ENCODE measurements at regions not wholly inside any gene's neighbourhood (a gene's known extent, or its start where the extent isn't known, plus 50 kb on each side); places are given as distances from the start of the nearest gene placed in this dataset.
"Not testable (repeated sequence)": the region's sequence is repeated elsewhere in the genome, so short reads cannot be mapped to it uniquely, and the experiment has no call there.

DNA sequence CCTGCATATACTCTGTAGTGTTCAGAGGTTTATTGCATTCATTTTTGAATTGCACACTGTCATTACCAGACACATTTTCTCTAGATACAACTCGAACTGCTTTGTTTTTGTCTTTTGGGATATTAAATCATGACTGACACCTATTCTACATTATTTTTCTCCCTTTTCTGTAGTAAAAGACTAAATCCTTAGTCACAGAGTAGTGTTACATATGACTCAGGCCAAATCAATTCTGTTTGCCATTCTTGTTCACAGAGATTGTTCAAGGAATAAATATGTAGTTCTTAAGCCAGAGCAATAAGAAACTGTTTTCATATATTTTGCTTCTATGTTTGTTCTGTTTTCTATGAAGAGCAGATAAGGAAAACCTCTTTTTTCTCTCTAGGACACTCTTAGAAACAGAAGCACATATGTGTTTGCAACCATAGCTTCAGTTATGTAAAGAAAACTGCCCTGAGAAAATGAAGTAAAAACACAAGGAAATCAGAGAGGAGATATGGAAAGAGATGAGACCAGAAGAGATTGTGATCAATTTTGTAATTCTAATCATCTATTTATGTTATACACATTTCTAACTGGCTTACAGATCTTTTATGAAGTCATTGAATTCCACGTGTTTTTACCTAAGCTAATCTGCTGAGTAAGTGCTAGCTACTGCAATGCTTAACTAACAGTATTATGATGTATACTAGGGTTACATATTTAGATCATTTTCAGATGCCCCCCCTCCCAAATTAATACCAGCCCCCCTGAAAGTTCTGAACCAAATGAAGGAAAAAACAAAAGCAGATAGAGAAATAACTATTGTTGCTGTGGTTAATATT, 1995.6 kb upstream of the CDH6 start:
- Histone ChIP-seq H3K4me2 (ENCODE audit: insufficient read depth, low read length) (no peak overlapping the region), H3K9ac (ENCODE audit: low read depth, low read length) (no peak overlapping the region), H3K27ac (ENCODE audit: low read length) (no peak overlapping the region), H3K4me1 (ENCODE audit: insufficient read depth, low read length) (no peaks in the 10 kb centered on the region), H3K36me3 (ENCODE audit: insufficient read depth, low read length) (no peaks in the 10 kb centered on the region), H3K9me3 (ENCODE audit: insufficient read depth, low read length, severe bottlenecking) (no peaks in the 10 kb centered on the region), H3K4me3 (ENCODE audit: low read depth in 1 of 2, low read length in 2 of 2) (no peak overlapping the region), H2AFZ (ENCODE audit: low read depth, low read length) (no peak overlapping the region), H4K20me1 (ENCODE audit: insufficient read depth, low read length) (no peaks in the 10 kb centered on the region), H3K27me3 (ENCODE audit: insufficient read depth, low read length, poor library complexity) (no peaks in the 10 kb centered on the region), H3K79me2 (ENCODE audit: insufficient read depth, low read length) (no peaks in the 10 kb centered on the region)
- no peak for TF ChIP-seq EZH2 (IDR thresholded peaks at IDR 0.05; ENCODE audit: borderline replicate concordance, low read depth, low read length, severe bottlenecking)
- TF ChIP-seq, protein P1, sequence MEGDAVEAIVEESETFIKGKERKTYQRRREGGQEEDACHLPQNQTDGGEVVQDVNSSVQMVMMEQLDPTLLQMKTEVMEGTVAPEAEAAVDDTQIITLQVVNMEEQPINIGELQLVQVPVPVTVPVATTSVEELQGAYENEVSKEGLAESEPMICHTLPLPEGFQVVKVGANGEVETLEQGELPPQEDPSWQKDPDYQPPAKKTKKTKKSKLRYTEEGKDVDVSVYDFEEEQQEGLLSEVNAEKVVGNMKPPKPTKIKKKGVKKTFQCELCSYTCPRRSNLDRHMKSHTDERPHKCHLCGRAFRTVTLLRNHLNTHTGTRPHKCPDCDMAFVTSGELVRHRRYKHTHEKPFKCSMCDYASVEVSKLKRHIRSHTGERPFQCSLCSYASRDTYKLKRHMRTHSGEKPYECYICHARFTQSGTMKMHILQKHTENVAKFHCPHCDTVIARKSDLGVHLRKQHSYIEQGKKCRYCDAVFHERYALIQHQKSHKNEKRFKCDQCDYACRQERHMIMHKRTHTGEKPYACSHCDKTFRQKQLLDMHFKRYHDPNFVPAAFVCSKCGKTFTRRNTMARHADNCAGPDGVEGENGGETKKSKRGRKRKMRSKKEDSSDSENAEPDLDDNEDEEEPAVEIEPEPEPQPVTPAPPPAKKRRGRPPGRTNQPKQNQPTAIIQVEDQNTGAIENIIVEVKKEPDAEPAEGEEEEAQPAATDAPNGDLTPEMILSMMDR (IDR thresholded peaks at IDR 0.05; ENCODE audit: borderline replicate concordance, extremely low read depth, low read length, poor library complexity, severe bottlenecking) = no peak
- DNase-seq = no peak
- ATAC-seq (ENCODE audit: insufficient read depth, low read depth) = no peak

DNA sequence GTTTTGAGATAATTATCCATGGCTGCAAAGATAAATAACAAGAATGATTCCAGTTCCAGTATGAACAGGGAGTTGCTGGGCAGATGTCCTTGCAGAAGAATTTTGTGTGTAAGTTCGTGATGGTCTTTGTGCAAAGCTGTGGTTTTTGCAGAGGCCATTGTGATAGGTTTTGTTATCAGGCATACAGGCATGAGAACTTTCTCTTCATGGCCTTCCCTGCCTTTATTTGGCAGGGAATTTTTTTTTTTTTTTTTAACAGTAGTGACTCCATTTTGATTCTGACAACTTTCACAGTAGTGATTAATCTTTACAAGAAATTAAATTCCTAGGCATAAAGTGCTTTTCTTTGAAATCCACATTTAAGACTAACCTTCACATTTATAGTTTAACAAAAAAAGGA, 1999.5 kb upstream of the CDH6 start:
- Histone ChIP-seq H3K4me3 (ENCODE audit: low read depth in 1 of 2, low read length in 2 of 2) (no peak overlapping the region), H2AFZ (ENCODE audit: low read depth, low read length) (no peak overlapping the region), H3K27me3 (ENCODE audit: insufficient read depth, low read length, poor library complexity) (no peaks in the 10 kb centered on the region)

DNA sequence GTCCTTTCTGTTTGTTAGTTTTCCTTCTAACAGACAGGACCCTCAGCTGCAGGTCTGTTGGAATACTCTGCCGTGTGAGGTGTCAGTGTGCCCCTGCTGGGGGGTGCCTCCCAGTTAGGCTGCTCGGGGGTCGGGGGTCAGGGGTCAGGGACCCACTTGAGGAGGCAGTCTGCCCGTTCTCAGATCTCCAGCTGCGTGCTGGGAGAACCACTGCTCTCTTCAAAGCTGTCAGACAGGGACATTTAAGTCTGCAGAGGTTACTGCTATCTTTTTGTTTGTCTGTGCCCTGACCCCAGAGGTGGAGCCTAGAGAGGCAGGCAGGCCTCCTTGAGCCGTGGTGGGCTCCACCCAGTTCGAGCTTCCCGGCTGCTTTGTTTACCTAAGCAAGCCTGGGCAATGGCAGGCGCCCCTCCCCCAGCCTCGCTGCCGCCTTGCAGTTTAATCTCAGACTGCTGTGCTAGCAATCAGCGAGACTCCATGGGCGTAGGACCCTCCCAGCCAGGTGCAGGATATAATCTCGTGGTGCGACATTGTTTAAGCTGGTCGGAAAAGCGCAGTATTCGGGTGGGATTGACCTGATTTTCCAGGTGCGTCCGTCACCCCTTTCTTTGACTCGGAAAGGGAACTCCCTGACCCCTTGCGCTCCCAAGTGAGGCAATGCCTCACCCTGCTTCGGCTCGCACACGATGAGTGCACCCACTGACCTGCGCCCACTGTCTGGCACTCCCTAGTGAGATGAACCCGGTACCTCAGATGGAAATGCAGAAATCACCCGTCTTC, 2002.0 kb upstream of the CDH6 start:
- H3K9ac ChIP-seq (ENCODE audit: low read depth, low read length) = not testable (repeated sequence)

More for the DNA sequence above, 1999.5 kb upstream of the CDH6 start:
- Histone ChIP-seq H4K20me1 (ENCODE audit: insufficient read depth, low read length) (no peaks in the 10 kb centered on the region), H3K36me3 (ENCODE audit: insufficient read depth, low read length) (no peaks in the 10 kb centered on the region), H3K4me2 (ENCODE audit: insufficient read depth, low read length) (no peak overlapping the region), H3K79me2 (ENCODE audit: insufficient read depth, low read length) (no peaks in the 10 kb centered on the region), H3K4me1 (ENCODE audit: insufficient read depth, low read length) (no peaks in the 10 kb centered on the region), H3K9me3 (ENCODE audit: insufficient read depth, low read length, severe bottlenecking) (no peaks in the 10 kb centered on the region), H3K27ac (ENCODE audit: low read length) (no peak overlapping the region), H3K9ac (ENCODE audit: low read depth, low read length) (no peak overlapping the region)
- no peak for TF ChIP-seq EZH2 (IDR thresholded peaks at IDR 0.05; ENCODE audit: borderline replicate concordance, low read depth, low read length, severe bottlenecking)
- TF ChIP-seq, protein P1 (IDR thresholded peaks at IDR 0.05; ENCODE audit: borderline replicate concordance, extremely low read depth, low read length, poor library complexity, severe bottlenecking) = no peak
- DNase-seq (no peak), ATAC-seq (ENCODE audit: insufficient read depth, low read depth) (no peak)

DNA sequence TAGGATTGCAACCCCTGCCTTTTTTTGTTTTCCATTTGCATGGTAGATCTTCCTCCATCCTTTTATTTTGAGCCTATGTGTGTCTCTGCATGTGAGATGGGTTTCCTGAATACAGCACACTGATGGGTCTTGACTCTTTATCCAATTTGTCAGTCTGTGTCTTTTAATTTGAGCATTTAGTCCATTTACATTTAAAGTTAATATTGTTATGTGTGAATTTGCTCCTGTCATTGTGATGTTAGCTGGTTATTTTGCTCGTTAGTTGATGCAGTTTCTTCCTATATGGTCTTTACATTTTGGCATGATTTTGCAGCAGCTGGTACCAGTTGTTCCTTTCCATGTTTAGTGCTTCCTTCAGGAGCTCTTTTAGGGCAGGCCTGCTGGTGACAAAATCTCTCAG, 2003.1 kb upstream of the CDH6 start:
- H3K4me2 ChIP-seq (ENCODE audit: insufficient read depth, low read length); ATAC-seq (ENCODE audit: insufficient read depth, low read depth); H3K9me3 ChIP-seq (ENCODE audit: insufficient read depth, low read length, severe bottlenecking); H3K4me3 ChIP-seq (ENCODE audit: low read depth in 1 of 2, low read length in 2 of 2); H4K20me1 ChIP-seq (ENCODE audit: insufficient read depth, low read length); H2AFZ ChIP-seq (ENCODE audit: low read depth, low read length); H3K79me2 ChIP-seq (ENCODE audit: insufficient read depth, low read length); H3K4me1 ChIP-seq (ENCODE audit: insufficient read depth, low read length); H3K27me3 ChIP-seq (ENCODE audit: insufficient read depth, low read length, poor library complexity); DNase-seq; H3K9ac ChIP-seq (ENCODE audit: low read depth, low read length); H3K36me3 ChIP-seq (ENCODE audit: insufficient read depth, low read length); H3K27ac ChIP-seq (ENCODE audit: low read length): not testable (repeated sequence)

More for the DNA sequence above, 2002.0 kb upstream of the CDH6 start:
- not testable (repeated sequence) for H3K79me2 ChIP-seq (ENCODE audit: insufficient read depth, low read length); DNase-seq; H3K36me3 ChIP-seq (ENCODE audit: insufficient read depth, low read length); H3K27me3 ChIP-seq (ENCODE audit: insufficient read depth, low read length, poor library complexity); H3K27ac ChIP-seq (ENCODE audit: low read length); H3K4me3 ChIP-seq (ENCODE audit: low read depth in 1 of 2, low read length in 2 of 2); H3K4me1 ChIP-seq (ENCODE audit: insufficient read depth, low read length); H4K20me1 ChIP-seq (ENCODE audit: insufficient read depth, low read length); H2AFZ ChIP-seq (ENCODE audit: low read depth, low read length); ATAC-seq (ENCODE audit: insufficient read depth, low read depth); H3K4me2 ChIP-seq (ENCODE audit: insufficient read depth, low read length); H3K9me3 ChIP-seq (ENCODE audit: insufficient read depth, low read length, severe bottlenecking)

DNA sequence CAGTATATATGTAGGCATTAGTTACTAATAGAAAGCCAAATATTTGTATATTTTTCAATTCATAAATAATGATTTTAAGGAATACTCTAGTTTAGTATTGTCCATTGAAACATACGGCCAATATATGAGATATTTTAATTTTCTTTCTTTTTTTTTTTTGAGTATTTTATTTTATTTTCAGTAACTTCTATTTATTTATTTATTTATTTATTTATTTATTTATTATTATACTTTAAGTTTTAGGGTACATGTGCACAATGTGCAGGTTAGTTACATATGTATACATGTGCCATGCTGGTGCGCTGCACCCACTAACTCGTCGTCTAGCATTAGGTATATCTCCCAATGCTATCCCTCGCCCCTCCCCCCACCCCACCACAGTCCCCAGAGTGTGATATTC, 2007.1 kb upstream of the CDH6 start:
- not testable (repeated sequence) for H3K27ac ChIP-seq (ENCODE audit: low read length); H3K79me2 ChIP-seq (ENCODE audit: insufficient read depth, low read length); H3K36me3 ChIP-seq (ENCODE audit: insufficient read depth, low read length); H4K20me1 ChIP-seq (ENCODE audit: insufficient read depth, low read length); DNase-seq; H3K9me3 ChIP-seq (ENCODE audit: insufficient read depth, low read length, severe bottlenecking); H3K4me1 ChIP-seq (ENCODE audit: insufficient read depth, low read length); H3K4me2 ChIP-seq (ENCODE audit: insufficient read depth, low read length); H3K9ac ChIP-seq (ENCODE audit: low read depth, low read length); ATAC-seq (ENCODE audit: insufficient read depth, low read depth); H3K27me3 ChIP-seq (ENCODE audit: insufficient read depth, low read length, poor library complexity); H2AFZ ChIP-seq (ENCODE audit: low read depth, low read length); H3K4me3 ChIP-seq (ENCODE audit: low read depth in 1 of 2, low read length in 2 of 2)

Measured in DND-41 (cell line).